ENCODE measurements at regions not wholly inside any gene's neighbourhood (a gene's known extent, or its start where the extent isn't known, plus 50 kb on each side); places are given as distances from the start of the nearest gene placed in this dataset.

DNA sequence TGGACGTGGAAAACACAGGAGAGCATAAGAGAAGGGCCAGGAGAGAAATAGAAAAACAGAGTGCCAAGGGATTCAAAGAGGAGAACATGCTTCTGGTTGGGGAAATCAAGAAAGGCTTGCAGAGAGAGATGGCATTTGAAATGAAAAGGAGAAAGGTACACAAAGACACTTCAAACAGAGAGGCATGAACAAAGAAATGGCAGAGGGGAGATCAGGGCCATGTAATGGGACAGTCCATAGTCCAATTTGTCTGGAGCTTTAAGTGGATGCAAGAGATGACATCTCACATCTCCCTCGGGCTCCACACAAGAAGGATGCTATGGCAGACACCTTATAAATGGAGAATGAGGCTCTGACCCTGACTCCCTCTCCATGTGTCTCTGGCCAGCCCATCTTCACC is 331.1 kb downstream of the MLLT3 start:
- DNase-seq (ENCODE audit: low spot score): no peak

DNA sequence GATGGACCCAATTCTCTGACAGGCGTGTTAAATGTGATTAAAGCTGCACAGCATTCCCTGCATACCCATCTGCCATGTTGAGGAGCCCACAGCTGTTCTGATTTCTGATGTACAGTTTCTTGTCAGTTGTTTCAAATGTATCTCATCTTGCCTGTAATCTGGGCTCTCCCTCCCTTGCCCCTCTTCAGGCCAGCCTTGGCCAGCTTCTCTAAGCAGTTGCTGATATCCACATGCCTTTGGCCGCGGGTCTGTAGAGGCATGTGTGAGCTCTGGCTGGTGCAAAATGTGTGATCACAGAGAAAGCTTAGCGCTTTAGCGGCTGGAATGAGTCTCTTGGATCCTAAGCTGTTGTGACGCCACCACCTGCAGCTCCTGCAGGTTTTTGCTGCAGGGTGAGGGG is 332.0 kb downstream of the MLLT3 start:
- DNase-seq (ENCODE audit: low spot score): no peak

DNA sequence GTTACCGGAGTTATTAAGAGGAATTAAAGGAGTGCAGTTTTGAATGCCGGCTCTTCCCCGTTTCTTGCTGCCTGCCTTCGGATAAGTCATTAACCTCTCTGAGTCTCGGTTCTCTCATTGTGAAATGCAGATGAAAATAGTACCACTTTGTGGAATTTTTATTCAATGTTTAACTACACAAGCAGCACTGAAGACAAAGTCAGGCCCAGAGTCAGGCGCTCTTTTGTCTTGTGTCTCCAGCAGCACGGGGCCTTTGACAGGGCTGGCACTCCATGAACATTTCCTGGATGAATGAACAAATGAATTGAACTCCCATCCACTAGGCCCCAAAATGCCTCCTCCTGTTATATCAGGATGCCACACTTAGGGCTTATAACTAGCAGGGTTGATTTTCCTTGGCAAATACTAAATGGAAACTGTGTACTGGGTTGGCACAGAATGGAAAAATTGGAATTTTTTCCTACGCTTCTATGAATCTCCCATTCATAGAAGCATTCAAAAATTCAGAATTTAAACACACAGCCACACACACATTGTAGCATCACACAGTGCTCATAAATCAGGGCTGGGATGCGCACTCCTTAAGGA is 332.8 kb downstream of the MLLT3 start:
- no peak for DNase-seq (ENCODE audit: low spot score)

DNA sequence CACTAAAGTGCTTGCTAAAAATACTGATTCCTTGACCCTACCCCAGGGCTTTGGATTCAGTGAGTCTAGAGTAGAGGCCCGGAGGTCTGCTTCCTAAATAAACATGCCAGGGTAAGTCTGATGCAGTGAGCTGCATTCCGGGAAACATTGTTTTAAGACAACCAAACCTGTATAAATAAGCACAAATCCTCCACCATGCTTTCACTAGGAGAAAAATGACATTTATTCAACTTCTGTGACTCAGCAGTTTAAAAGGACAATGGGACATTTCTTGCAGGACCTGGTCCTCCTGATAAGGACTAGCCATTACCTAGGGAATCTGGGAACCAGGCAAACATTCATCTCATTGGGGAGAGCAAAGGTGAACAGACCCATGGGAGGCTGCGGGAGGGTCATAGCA is 335.3 kb downstream of the MLLT3 start:
- DNase-seq (ENCODE audit: low spot score): no peak

DNA sequence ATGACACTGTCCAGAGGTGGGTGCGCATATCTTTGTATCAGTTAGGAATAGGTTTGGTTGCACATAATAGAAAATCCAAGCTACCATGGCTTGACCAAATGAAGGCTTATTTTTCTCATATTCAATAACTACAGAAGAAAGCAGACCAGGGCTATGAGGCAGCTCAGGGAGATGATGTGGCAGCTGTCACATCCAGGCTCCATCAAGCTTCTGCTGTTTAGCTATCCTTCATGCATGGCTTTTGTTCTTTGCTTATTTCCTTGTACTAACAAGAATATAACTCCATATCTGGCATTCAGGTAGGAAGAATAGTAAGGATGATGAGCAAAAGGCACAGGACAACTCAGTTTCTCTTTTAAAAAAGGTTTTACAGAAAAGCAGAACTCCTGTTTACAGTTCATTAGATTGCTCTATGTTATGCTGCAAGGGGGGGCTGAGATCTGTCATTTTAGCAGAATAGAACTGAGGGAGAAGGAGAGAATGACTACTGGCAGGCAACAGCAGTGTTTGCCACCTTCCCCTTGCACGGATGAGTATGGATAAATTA is 336.1 kb downstream of the MLLT3 start:
- DNase-seq (ENCODE audit: low spot score): no peak

DNA sequence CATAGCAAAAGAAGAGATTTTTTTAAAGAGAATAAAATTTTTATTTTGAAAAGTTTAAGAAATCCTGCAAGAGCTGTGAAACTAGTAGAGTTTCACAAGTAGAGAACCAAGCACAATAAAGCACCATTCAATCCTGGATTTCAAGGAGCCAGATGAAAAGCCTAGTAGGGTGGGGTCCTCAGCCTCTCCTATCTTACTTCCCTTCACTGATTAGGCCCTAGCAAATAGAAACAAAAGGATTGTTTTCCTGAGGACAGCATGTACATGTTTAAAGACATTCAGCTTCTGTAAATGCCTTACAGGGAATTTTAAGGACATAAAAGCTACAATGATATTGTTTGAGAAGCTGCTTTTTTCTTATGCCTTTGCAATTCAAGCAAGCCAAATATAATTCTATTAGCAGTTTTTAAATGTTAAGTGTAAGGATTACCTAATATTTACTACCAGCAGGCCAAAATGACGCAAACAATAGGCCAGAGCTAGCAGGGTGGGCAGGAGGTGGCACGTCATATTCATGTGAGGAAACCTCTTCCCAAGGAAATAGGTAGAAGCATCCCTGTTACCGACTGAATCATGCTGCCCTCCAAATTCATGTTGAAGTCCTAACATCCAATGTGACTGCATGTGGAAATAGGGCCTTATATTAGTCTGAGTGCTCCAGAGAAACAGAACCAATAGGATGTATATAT is 337.6 kb downstream of the MLLT3 start:
- DNase-seq (ENCODE audit: low spot score): no peak

DNA sequence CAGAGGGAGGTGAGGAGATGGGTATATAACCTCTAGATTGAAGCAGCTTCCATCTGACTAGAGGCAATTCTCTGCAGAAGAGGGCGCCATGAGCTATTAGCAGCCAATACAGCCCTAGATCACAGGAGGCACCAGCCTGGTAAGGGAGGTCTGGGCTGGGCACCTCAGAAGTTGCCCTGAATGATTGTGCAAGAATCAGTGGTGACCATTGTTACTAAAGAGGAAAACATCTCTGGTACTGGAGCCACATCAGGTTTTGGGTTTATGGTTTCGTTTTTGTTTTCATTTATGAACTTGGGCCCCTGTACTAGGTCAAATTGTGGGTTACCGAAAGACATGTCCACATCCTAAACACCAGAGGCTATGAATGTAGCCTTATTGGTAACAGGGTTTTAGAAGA is 342.0 kb downstream of the MLLT3 start:
- DNase-seq (ENCODE audit: low spot score): no peak

DNA sequence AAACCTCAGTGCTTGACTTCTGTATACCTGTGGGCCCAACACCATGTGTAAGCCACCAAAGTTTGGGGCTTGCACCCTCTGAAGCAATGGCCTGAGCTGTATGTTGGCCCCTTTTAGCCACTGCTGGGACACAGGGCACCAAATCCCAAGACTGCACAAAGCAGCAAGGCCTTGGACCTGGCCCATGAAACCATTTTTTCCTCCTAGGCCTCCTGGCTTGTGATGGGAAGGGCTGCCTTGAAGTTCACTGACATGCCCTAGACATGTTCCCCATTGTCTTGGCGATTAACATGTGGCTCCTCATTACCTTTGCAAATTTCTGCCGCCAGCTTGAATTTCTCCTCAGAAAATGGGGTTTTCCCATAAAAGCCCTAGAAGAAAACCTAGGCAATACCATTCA is 345.5 kb downstream of the MLLT3 start:
- DNase-seq (ENCODE audit: low spot score): no peak

DNA sequence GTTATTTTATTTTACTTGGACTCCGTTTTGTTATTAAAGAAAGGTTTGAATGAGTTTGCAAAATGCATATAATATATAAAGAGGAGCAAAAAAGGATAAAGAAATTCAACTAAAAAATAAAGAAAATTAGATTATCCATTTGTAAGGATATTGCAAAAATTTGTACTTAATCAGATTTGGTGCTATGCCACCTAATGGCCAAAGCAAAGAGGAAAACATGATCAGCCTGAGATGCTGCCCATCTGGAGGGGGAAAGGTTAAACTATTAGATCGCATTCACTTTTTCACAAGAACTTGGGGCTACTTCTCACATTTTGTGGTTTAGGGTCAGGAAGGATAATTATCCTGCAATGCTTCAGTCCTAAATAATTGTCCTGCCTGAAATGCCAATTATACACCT is 350.6 kb downstream of the MLLT3 start:
- no peak for DNase-seq (ENCODE audit: low spot score)

DNA sequence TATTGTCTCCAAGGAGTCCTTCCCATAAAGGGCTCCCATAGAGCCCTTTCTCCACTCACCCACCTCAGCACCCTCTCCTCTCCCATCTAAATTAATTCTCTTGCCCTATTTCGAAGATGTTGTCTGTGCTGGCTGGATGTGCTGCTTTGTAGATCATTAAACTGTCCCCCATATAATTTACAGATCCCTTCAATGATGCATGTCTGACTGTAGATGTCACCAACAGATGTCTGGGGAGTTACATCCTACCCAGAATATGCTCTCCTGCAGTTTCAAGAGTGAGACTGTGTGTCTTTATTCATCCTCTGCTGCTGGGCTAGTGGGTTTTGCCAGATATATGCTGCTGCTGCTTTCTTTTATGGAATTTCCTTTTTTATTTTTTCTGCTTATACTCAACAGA is 351.2 kb downstream of the MLLT3 start:
- DNase-seq (ENCODE audit: low spot score): no peak

DNA sequence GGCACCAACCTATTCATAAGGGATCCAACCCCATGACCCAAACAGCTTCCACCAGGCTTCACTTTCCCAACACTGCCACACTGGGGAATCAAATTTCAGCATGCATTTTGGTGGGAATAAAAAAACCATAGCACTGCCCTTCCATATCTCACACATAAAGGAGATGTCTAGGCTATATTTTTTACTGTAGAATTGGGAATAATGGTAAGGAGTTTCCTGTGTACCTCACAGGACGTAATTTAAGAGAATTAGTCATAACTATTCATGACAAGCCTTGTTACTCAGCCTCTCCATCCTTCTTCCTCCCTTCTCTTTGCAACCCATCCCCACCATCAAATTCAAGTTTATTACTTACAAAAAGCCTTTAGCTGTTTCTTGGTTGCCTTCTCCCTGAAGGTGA is 352.1 kb downstream of the MLLT3 start:
- DNase-seq (ENCODE audit: low spot score): no peak

DNA sequence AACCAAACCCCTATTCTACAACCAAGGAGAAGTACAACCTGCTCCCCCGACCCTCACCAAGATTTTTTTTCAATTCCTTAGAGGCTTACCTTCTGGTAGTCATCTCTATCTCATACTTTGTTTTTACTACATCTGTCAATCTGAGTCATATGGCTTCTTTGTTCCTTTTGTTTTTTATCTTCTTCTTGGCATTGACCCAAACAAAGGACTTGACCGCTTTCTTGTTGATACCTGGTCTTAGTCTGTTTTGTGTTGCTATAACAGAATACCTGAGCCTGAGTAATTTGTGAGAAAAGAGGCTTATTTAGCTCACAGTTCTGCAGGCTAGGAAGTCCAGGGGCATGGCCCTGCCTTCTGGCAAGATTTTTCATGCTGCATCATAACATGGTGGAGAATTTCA is 352.7 kb downstream of the MLLT3 start:
- DNase-seq (ENCODE audit: low spot score): no peak

DNA sequence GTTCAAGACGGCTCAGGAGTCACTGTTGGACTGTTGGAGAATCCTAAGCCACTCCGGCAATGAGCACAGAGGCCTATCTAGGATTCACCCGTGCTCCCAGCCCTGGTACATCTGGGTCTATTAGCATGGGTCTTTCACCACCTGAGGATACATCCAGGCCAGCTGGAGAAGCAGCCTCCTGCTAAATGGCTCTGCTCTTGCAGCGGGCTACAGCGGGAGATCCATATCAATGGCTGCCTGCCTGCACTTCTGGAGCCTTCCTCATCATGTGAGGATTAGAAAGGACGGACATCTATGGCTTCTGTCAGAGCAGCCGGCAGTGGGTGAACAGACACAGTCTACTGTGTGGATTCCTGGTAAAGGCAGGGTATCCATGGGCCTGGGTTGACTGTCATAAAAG is 357.4 kb downstream of the MLLT3 start:
- DNase-seq (ENCODE audit: low spot score): no peak

DNA sequence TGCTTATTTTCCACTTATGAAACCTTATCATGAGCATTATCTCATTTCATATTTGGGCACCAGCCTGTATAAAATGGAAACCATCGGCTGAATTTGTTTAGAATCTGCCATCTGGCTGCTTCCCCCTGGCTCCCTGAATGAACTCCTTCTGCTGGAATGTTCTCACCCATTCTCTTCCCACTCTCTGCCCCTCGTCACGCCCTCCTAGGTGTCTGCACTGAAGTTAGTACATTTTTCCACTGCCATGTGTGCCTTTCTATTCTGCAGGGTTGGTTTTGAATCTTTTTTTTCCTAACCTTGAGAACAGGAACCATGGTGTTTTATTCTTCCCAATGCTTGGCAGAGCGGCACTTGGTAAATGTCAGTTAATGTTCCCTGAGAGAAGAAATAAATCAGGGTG is 359.7 kb downstream of the MLLT3 start:
- DNase-seq (ENCODE audit: low spot score): no peak

DNA sequence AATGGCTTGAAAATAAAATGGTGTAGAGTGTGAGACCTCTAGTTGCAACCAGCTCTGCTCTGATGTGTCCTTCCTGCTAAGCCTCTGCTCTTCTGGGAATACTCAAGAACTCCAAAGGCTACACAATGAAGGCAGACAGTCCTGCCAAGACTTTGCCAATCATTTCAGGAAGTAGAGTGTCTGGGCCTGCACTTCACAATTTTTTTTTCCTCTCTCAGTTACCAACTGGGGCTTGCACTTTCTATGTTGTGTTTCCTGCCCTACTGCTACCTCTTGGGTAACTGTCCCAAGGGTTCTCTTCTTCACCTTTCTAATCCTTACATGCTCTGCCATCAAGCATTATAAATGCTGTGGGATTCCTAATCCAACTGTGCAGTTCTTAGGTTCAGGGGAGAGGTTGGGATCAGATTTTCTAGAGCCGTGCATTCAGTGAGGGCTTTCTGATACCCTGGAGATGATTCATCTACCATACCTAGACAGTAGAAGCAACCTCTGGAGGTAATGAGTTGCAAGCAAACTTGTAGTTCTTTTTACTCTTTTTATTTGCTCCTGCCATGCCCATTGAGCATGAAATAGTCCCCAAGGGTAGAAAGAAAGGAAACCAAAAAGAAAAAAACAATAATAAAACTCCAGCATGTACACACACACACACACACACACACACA is 365.9 kb downstream of the MLLT3 start:
- no peak for DNase-seq (ENCODE audit: low spot score)

DNA sequence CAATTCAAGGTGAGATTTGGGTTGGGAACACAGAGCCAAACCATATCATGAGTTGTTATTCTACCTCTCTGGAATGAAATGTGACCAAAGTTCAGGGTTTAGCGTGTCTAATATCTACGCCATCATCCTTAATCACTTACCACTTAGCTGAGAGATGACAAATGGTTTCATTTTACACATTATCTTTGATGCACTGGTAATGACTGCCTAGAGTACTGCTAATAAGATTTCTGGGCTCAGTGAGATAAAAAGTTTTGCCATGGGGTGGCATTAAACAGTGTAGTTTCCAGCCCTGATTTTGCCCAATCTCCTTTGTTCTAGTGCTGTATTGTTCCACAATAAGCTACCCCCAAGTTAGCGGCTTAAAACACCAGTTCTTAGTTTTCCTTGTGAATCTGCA is 367.2 kb downstream of the MLLT3 start:
- no peak for DNase-seq (ENCODE audit: low spot score)

DNA sequence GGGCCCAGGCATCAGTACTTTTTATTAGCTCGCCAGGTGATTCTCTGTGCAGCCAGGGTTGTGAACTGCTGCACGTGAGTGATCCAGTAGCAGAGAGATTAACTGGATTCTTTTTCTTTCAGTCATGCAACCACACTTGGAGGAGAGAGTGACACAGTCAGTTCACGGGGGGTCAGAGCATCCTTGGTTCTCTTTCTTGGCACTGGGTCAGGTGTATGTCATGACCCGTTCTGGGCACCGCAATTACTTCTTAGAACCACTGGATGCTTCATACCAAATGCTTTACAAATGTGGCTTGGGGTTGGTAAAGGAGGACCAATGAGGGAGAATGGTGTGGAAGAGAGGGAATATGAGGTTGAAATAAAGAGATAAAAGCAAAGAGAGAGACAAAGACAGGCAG is 368.7 kb downstream of the MLLT3 start:
- no peak for DNase-seq (ENCODE audit: low spot score)

DNA sequence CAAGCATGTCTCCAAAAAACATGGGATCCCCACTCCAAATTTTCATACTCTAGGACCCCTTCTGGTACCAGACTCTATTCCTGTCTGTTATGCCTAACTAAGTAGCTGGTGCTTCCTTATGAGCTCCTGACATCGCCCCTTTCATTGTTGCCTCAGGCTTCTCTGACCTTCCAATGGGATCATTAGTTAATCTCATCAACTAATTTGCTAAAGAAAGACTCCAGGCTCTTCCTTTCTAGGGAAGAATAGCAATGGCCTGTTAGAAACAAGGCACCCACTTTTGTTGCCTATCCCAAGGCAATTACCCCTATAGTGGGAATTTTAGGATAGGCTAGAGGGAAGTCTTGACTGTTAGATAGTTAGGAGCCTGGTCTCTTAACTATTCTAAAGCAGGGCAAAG is 369.5 kb downstream of the MLLT3 start:
- no peak for DNase-seq (ENCODE audit: low spot score)

DNA sequence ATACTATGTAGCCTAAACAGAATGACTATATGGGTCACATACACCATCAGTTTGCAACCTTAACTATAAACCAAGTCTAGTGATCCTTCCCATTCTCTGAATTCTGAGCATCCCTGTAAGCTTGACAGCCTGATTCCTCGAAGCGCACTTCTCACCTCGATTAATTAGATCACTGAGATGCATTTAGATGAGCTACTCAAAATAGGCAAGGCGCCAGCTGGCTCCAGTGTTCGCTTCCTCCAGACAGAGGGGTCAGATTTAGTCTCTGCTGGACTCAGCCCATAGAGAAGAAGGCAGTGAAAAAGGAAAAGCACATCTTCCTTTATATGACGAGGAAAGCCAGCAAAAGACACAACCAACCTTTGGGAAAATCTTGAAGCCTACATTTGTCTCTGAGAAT is 371.5 kb downstream of the MLLT3 start:
- DNase-seq (ENCODE audit: low spot score): no peak

DNA sequence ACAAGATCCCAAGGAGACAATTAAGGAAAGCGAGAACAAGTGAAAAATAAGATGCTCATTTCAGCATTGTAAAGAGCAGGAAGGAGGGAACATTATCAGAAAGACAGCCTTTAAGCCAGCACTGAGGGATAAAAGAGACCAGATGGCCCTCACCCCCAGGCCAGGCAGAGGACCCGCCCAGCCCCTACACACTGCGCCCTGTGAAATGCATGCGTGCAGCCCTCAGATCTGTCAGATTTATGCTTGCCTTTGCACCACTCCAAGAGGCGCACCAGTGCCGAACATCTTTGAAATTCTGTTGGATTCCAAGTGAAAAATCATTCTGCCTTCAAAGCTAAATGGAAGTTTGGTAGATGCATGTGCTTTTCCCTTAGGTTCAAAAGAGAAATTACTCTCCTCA is 378.0 kb downstream of the MLLT3 start:
- DNase-seq (ENCODE audit: low spot score): no peak

DNA sequence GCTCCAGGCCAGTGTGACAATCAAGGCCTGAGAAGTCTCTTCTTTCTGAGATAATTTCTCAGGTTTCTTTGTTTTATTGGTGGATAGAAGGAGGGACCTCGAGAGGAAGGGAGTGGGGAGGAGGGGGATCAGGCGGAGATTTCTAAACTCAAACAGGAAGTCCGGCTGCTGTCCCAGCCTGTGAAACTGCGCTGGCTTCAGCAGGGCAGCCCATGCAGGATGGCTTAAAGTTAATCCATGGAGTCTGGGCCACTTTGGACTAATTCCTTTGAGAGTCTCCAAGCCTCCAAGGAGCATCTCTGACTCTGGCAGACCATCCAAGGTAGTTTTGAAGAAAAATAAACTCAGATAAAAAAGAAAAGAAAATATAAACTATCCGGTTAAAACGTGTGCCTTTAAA is 378.5 kb downstream of the MLLT3 start:
- no peak for DNase-seq (ENCODE audit: low spot score)

DNA sequence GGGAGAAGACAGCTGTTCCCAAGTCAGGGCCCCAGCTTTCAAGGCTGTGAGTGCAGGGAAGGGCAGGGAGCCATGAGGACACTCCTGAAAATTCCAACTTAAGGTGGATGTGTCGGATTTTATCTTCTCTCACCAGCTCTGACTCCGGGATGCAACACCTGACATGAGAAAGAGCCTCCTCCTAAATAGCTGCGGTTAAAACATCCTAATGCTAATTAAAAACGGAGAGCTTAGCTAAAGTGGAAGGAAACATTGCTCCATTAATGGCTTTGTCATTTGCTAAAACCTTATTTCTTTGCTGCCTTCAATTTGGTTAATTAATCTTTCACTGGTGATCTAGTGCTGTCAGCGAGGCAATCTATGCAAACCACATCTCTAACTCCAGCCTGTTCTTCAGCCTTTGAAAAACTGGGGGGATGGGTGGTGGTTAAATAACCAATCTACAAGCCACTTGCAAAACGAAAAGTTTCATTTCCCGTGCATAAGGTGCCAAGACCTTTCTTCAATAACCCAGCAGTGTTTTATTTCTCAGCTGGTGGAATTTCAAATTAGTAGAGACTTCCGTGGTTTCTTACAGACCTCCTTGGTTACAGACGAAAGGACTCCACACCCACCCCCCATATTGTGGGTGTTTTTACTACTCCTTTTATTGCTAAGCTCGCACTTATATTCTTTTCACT is 379.6 kb downstream of the MLLT3 start:
- DNase-seq (ENCODE audit: low spot score): no peak

DNA sequence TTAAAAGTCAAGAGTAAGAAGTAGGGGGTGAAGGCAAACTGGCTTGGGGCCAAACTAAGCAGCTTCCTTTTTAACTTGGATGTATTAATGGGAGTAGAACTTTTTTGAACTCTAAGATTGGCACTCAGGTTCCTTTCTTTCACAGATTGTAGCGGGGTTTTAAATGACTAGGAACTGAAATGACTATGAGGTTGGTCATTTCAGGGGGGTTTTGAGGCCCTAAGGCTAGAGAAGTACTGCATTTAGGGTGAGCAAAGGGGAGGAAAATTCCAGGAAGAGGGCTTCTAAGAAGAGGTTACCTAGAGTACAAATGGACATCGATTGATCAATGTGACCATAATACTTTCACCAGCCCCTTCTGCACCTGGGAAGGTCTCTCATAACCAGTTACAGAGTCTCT is 381.8 kb downstream of the MLLT3 start:
- DNase-seq (ENCODE audit: low spot score): no peak

Measured in LoVo (cell line).